SW480 (cell line): ENCODE measurements at regions not wholly inside any gene's neighbourhood (a gene's known extent, or its start where the extent isn't known, plus 50 kb on each side); places are given as distances from the start of the nearest gene placed in this dataset.

Source experiments
- DNase-seq: peaks from one replicate; pipeline ENCODE4 v3.0.0-alpha.2; 2016; ENCODE audit warnings: low spot score

DNA sequence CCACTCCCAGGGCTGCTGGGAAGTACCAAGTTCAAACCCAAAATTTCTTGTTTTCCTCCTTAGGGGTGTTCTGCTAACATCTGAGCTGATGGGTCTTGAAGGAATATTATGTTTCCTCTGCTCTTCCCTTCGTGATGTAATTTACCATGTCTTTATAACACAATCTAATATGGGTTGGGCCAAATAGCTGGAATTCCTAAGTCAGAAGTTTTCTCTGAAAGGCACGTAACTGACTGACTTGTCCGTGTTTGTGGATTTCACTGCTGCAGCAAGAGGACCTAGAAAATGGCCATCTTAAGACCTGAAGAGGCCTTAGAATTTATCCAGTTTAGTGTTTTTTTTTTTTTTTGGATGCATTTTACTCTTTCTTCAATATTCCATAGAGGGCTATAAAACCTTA is 256.7 kb downstream of the DCDC2C start:
- no peak for DNase-seq

- no peak for DNase-seq
These were observed 259.3 kb downstream of the DCDC2C start for GRCh38 chr2:3962719-3963118.

DNA sequence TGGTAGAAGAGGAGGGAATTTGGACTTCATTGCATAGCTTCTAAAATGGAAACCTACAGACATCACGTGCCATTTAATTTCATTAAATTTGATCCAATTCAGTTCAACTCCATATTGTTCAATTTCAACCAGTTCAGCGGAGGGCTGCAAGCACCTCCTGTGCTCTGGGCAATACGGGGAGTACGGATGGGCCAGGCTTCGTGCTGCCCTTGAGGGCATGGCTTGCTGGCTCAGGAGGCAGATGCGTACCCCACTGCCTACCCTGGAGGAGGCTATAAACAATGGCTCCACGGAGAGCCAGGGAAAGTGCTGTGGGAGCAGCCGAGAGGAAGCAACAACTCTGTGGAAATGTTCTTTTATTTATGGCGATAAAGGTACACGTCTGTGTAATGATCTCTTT is 261.8 kb downstream of the DCDC2C start:
- DNase-seq: no peak

DNA sequence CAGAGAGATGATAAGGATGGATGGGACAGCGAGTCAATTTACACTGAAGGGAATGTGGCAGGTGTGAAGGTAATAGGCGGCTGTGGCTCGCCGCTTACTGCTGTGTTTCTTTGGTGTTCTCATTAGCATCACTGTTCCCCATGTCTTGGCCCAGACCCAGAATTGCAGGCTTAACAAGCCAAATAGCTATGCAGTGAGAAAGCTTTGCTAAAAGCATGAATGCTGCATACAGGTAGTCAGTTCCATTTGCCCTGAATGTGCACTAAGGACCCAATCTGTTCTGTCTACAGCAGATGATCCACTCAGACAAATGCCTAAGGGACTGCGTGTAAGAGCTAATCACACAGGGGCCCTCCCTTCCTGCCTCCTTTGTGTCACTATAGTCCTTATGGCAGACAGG is 262.6 kb downstream of the DCDC2C start:
- no peak for DNase-seq

DNA sequence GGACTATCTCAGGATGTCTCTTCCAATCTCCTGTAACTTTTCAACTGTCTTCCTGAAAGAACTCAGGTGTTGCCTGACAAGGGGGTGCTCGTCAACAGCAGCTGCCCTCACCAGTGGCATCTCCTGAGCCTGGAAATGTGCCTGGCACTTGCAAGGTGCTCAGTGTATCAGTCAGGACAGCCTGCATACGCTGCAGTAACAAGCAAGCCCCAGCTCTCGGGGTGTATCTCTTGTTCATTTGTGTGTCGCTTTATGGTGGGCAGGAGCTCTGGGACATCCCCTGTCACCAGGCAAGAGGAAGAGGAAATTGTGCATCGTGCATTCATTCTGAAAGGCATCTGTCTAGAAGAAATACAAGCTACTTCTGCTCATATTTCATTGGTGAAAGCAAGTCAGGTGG is 263.1 kb downstream of the DCDC2C start:
- no peak for DNase-seq

DNA sequence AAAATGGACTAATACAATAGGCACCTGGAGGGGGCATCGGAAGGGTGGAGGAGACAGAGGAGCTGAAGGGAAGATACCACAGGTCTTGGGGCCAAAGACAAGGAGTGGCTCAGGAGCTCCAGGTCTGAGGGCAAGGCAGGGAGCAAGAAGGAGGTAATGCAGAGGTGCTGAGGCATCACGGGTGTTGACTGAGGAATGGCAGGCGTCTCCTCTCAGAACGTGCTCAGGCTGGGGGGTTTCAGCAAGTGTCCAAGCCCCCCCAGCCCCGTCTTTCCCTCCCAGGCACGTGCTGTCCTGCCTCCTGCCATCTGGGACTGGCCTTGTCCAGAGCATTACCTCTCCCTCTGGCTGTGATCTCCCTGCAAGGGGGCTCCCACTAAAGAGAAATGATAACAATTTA is 265.4 kb downstream of the DCDC2C start:
- DNase-seq: no peak

DNA sequence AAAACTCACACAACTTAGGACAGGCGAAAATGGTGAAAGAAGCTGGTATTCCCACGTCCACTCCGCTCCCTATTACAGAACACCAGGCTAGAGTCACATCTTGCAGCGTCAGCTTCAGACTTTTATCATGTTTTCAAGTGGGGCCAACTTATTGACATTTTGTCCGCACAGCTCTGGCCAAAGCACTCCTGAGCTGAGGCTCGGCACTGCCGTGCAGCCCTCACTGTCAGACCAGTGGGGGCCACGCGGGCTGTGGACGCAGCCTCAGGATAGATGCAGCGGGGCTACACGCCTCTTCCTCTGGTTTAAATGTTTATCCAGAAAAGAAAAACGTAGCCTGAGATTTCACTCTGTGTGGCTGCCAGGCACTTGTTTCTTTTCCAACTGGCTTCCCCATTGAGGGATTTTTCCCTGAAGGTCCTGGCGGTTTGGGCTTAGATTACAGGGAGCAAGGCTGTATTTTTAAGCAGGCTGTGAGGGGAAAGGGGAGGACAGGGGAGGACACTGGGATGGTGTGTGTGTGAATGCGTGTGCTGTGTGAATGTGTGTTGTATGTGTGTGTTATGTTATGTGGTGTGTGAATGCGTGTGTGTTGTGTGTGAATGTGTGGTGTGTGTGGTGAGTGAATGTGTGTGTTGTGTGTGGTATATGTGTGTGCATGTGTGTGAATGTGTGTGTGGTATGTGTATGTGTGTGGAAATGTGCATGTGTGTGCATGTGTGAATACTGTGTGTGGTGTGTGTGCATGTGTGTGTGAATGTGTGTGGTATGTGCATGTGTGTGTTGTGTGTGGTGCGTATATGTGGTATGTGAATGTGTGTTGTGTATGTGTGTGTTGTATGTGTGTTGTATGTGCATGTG is 267.6 kb downstream of the DCDC2C start:
- DNase-seq: no peak

GRCh38 chr2:3971652-3972192 is 268.3 kb downstream of the DCDC2C start:
- DNase-seq: no peak

DNA sequence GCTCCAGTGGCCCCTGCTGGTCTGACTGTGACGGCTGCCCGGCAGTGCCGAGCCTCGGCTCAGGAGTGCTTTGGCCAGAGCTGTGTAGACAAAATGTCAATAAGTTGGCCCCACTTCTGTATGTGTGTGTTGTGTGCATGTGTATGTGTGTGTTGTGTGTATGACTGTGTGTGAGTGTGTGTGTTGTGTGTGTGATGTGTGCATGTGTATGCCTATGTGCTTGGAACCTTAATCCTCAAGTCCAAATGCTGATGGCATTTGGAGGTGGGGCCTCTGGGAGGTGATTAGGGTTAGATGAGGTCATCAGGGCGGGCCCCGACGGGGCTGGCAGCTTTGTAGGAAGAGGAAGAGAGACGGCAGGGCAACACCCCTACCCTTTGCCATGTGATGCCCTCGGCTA is 269.0 kb downstream of the DCDC2C start:
- DNase-seq: no peak

DNA sequence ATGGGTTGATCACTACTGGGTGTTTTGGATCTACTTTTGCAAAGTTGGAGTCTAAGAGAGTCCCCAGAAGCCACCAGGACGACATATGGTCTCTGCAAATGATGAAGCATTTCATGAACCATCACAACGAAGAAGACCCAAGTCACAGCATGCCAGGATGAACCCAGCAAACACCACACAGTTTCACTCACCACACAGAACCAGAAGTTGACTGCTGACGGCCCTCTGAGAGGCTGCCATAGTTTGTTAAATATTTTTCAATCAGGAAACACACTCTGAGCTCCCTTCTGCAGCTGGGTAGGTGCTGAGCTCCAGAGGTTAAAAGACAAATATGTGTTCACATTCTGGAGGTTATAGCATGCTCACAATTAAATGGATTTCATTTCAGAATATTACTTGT is 271.4 kb downstream of the DCDC2C start:
- no peak for DNase-seq

GRCh38 chr2:3981446-3981987 is 278.1 kb downstream of the DCDC2C start:
- no peak for DNase-seq

DNA sequence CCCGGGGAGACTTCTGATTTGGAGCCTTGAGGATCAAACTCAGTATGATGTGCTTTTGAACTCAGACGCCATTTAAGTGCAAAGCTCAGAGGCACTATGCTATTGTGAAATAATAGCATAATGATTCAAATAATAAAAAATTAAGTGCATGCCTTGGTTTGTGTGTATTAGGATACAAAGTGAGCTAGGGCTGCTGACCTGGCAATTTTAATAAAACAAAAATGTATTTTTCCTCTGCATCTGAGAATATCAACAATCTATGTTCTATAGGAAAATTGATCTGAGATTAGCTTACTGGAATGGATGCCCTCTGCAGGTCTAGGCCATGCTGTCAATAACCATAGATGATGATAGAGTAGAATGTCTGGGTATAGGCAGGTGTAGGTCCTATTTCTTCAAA is 278.8 kb downstream of the DCDC2C start:
- no peak for DNase-seq

DNA sequence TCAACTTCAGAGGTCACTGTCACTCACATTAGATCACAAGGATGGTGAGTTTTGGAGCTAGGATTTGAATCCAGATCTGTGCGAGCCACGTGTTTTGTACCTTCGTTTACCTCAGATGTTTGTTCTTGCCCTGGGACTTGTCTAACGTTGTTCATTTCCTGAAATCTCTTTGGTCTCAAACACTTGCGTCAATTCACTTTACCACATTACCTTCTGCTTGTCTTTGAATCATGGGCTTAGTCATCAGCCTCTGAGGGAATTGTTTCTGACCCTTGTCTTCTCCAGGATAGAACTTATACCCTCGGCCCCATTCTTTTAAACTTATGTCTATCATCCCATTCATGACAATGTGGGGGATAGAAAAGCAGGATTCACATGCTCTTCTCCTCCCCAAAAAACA is 282.7 kb downstream of the DCDC2C start:
- no peak for DNase-seq

DNA sequence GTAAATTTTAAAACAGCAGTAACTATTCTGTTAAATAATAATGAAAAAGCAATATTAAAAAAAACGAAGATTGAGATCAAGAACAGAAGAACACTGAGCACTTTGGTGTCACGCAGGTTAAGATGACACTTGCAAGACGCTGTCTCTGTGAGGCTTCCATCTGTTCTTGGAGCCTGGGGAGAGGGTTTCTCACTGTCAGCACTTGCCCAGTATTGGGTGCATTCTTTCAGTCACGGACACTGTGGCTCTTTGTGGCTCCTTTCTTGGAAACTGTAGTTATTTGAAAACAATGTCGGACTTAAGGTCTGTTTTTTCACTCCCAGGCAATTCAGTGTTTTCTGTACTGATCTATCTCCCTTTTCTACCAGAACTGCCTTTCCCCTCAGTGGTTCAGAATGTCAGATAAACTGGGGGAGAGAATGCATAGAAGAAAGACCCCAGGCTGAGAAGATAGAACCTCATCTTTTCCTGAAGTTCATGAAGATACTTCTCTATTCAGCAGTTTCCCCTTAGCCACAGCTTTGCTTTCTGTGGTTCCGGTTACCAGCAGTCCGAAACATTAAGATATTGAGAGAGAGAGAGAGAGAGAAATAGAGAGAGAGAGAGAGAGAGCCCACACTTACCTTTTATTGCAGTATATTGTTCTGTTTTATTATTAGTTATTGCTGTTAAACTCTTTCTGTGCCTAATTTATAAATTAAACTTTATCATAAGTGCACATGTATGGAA is 283.3 kb downstream of the DCDC2C start:
- no peak for DNase-seq

DNA sequence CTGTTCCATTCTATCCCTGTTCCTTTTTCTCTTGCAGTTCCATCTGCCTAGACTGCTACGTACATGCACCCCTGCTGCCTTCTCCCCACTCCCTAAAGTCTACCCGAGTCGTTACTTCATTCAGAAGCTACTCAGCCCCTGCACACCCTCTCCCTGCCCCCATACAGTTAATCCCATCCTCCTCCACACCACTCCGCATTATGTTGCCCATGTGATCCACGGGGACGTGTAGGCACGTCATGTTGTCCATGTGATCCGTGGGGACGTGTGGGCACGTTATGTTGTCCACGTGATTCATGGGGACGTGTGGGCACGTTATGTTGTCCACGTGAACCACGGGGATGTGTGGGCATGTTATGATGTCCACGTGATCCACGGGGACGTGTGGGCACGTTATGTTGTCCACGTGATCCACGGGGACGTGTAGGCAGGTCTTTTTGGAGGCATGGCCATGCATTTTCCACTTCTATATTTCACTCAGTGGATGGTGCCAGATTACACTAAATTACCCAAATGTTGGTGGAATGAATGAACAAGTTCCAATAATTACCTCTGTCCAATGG is 299.5 kb downstream of the DCDC2C start:
- no peak for DNase-seq

DNA sequence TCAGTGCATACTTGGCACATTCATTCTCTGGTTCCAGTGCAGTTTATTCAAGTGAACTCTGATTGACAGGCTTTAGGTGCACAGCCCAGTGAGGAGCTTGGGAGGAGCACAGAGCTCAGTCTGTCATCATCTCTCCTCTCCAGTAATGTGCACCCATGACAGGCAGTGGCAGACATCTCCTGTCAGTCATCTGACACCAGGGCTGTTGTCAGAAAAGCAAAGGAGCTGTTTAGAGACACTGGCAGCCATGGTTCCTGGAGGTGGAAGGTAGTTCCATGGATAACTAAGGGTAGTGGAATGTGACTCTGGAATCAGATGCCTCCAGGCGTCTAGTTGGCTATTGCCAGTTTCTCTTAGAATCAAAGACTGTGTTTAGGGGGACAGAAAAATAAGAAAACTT is 308.8 kb downstream of the DCDC2C start:
- DNase-seq: no peak

GRCh38 chr2:4018535-4018934 is 315.2 kb downstream of the DCDC2C start:
- no peak for DNase-seq

DNA sequence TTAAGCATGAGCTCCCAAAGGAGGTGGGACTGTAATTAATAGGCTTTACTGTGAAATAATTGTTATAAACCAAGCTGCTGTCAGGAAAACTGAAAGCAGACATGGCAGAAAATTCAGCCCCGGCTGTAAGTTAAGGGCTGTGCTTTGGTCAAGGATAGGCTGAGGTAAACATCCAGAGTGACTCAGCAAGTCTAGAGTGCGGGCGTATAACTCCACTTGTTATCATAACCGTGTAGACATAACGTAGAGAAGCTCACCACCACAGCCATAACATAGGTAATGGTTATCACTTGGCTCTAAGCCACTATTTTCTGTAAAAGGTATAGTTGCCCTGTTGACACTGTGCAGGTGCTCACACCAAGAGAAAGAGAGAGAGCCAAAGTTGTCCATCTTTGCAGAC is 316.8 kb downstream of the DCDC2C start:
- peak; percentile 19 for DNase-seq

DNA sequence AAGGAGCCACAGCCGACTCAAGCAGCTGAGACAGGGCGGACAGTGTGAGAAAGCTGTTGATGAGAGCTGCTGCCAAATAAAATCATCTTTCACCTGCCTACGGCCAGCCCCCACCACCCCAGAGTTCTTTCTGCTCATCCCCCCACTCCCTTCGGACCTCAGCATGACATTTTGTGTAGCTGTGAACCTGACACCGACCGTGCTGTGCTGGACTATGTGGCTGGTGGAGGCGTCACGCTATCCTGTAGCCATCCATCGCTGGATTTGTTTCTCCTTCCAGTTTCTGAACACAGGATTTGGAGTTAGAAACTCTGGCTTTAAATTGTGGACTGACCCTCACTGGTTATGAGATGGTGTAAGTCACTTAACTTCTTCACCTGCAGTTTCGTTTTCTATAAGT is 317.3 kb downstream of the DCDC2C start:
- DNase-seq: no peak

DNA sequence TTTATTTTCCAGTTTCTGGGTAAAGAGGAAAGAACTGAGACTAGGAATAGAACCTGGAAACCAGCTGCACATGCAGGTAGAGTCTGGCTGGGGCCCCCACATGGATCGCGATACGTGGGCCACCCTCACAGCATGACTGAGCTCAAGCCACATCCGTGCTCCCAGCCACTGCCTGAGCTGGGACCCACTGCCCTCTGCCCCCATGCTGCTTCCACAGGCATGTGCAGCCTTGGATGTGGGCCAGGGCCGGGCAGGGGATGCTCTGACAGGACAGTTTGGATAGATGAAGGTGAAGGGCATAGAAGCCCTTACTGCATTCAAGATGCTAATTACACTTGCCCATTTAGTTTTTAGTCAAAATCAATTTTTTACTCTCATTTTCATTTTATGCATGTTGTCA is 321.2 kb downstream of the DCDC2C start:
- no peak for DNase-seq

DNA sequence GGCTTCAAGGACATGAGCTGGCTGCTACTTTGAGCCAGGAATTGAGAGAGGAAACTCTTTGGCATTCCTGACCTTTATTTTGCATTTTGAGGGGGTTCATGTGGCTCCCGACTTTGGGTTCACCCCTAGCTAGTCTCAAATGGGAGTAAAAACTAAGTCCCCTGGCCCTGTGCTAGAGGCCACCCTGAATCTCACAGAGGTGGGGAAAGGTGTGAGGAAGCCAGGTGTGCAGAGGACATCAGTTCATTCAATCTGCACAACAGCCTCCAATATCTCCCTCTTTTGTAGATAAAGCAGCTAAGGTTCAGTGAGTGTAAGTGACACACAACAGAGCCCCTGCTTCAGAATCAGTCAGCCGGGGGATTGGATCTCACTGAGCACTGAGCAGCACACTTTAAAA is 325.7 kb downstream of the DCDC2C start:
- no peak for DNase-seq

- no peak for DNase-seq
These were observed 336.5 kb downstream of the DCDC2C start for GRCh38 chr2:4039896-4040295.
